ENCODE measurements at regions not wholly inside any gene's neighbourhood (a gene's known extent, or its start where the extent isn't known, plus 50 kb on each side); places are given as distances from the start of the nearest gene placed in this dataset.

DNA sequence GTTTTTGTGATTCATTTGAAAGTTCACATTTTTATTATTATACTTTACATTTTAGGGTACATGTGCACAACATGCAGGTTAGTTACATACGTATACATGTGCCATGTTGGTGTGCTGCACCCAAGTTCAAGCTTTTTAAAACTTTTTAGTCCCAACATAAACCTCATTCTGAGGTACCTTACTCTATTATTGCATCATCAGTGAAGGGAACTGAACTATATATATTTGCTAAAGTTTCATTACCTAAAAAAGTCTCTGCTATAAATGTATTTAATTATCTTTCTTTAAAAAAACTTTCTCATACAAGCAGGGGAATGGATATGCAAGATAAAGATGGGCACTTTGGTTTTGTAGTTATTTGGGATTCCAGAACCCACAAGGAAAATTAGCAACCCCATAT is 931.4 kb upstream of the ADGRL2 start:
- Histone ChIP-seq H3K27me3 (ENCODE audit: control insufficient read depth in 1 of 2, insufficient read depth in 2 of 2, low read length in 2 of 2) (no peaks in the 10 kb centered on the region), H3K9me3 (ENCODE audit: control insufficient read depth in 1 of 2, insufficient read depth in 1 of 2, low read length in 2 of 2) (no peaks in the 10 kb centered on the region), H3K4me1 (ENCODE audit: insufficient read depth, low read length) (no peaks in the 10 kb centered on the region), H3K36me3 (ENCODE audit: insufficient read depth, low read length) (no peaks in the 10 kb centered on the region), H3K4me3 (ENCODE audit: low read length) (no peak overlapping the region), H3K27ac (ENCODE audit: low read depth in 1 of 2, low read length in 2 of 2) (no peak overlapping the region)
- Mint-ChIP-seq H3K36me3 (ENCODE audit: low read depth) (no peaks in the 10 kb centered on the region), H3K4me1 (ENCODE audit: low read depth) (no peaks in the 10 kb centered on the region), H3K9me3 (peaks cover 5% of the 10 kb centered on the region), H3K27me3 (no peaks in the 10 kb centered on the region), H3K4me3 (no peak overlapping the region), H3K27ac (no peak overlapping the region)
- no peak for ATAC-seq (ENCODE audit: poor library complexity)
- intact Hi-C loops (cut with DNase I, micrococcal nuclease): no loop called here
- no peak for DNase-seq
- POLR2A ChIA-PET: no interaction called here
- TF ChIP-seq, protein P1, sequence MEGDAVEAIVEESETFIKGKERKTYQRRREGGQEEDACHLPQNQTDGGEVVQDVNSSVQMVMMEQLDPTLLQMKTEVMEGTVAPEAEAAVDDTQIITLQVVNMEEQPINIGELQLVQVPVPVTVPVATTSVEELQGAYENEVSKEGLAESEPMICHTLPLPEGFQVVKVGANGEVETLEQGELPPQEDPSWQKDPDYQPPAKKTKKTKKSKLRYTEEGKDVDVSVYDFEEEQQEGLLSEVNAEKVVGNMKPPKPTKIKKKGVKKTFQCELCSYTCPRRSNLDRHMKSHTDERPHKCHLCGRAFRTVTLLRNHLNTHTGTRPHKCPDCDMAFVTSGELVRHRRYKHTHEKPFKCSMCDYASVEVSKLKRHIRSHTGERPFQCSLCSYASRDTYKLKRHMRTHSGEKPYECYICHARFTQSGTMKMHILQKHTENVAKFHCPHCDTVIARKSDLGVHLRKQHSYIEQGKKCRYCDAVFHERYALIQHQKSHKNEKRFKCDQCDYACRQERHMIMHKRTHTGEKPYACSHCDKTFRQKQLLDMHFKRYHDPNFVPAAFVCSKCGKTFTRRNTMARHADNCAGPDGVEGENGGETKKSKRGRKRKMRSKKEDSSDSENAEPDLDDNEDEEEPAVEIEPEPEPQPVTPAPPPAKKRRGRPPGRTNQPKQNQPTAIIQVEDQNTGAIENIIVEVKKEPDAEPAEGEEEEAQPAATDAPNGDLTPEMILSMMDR (IDR thresholded peaks at IDR 0.05): no peak
- CTCF ChIA-PET: no interaction called here

DNA sequence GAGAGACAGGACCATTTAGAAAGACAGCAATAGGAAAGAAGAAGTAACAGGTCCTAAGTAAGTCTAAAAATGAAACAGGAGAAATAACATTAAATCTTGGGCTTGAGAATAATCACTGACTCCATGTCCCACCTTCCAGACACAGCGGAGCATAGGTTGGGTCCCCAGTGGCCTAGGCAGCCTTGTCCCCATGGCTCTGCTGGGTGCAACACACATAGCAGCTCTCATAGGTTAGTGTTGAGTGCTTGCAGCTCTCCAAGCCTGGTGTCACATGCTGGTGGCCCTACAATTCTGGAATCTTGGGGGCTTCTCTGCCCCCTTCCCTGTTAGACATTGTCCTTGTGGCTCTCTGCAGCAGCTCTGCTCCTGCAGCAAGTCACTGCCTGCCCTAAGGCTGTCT is 952.8 kb upstream of the ADGRL2 start:
- ChIA-PET POLR2A (no interaction called here), CTCF (no interaction called here)
- H3K4me1 Mint-ChIP-seq (ENCODE audit: low read depth): no peaks in the 10 kb centered on the region
- ATAC-seq (ENCODE audit: poor library complexity) (no peak), DNase-seq (no peak)
- H3K4me3 Mint-ChIP-seq: no peak overlapping the region
- H3K27ac Mint-ChIP-seq: no peak overlapping the region
- Histone ChIP-seq H3K4me3 (ENCODE audit: low read length) (no peak overlapping the region), H3K9me3 (ENCODE audit: control insufficient read depth in 1 of 2, insufficient read depth in 1 of 2, low read length in 2 of 2) (peaks cover 0 to 7% of the 10 kb centered on the region in 2 experiments), H3K36me3 (ENCODE audit: insufficient read depth, low read length) (no peaks in the 10 kb centered on the region), H3K27ac (ENCODE audit: low read depth in 1 of 2, low read length in 2 of 2) (no peak overlapping the region), H3K4me1 (ENCODE audit: insufficient read depth, low read length) (no peaks in the 10 kb centered on the region), H3K27me3 (ENCODE audit: control insufficient read depth in 1 of 2, insufficient read depth in 2 of 2, low read length in 2 of 2) (no peaks in the 10 kb centered on the region)
- no peaks in the 10 kb centered on the region for H3K27me3 Mint-ChIP-seq
- intact Hi-C loops (cut with DNase I, micrococcal nuclease): no loop called here
- TF ChIP-seq, protein P1 (IDR thresholded peaks at IDR 0.05): no peak
- no peaks in the 10 kb centered on the region for H3K36me3 Mint-ChIP-seq (ENCODE audit: low read depth)
- H3K9me3 Mint-ChIP-seq: peaks cover 6% of the 10 kb centered on the region

DNA sequence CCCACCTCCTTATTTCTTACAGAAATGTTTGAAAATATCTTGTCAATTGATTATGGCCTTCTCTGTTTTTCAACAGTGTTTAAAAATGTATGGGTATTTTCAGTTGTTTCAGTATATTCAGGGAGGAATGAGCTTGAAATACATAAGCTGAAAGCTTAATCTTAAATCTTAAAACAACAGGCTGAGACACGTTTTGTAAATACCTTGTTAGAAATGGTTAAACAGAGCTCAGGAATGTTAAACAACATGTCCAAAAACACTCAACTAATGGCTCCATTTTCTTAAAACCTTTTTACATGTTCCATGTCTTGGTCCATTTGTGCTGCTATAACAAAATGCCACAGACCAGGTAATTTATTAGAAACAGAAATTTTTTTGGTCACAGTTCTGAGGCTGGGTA is 953.8 kb upstream of the ADGRL2 start:
- TF ChIP-seq, protein P1 (IDR thresholded peaks at IDR 0.05): no peak
- Histone ChIP-seq H3K27me3 (ENCODE audit: control insufficient read depth in 1 of 2, insufficient read depth in 2 of 2, low read length in 2 of 2) (no peaks in the 10 kb centered on the region), H3K27ac (ENCODE audit: low read depth in 1 of 2, low read length in 2 of 2) (no peak overlapping the region), H3K9me3 (ENCODE audit: control insufficient read depth in 1 of 2, insufficient read depth in 1 of 2, low read length in 2 of 2) (peaks cover 0 to 7% of the 10 kb centered on the region in 2 experiments), H3K4me1 (ENCODE audit: insufficient read depth, low read length) (no peaks in the 10 kb centered on the region), H3K4me3 (ENCODE audit: low read length) (no peak overlapping the region), H3K36me3 (ENCODE audit: insufficient read depth, low read length) (no peaks in the 10 kb centered on the region)
- POLR2A ChIA-PET: no interaction called here
- Mint-ChIP-seq H3K36me3 (ENCODE audit: low read depth) (no peaks in the 10 kb centered on the region), H3K27ac (no peak overlapping the region), H3K4me3 (no peak overlapping the region), H3K4me1 (ENCODE audit: low read depth) (no peaks in the 10 kb centered on the region), H3K9me3 (peaks cover 6% of the 10 kb centered on the region), H3K27me3 (no peaks in the 10 kb centered on the region)
- ATAC-seq (ENCODE audit: poor library complexity) (no peak), DNase-seq (no peak)
- intact Hi-C loops (cut with DNase I, micrococcal nuclease): no loop called here
- CTCF ChIA-PET: no interaction called here
